HG03095 (cell line): ENCODE measurements at regions not wholly inside any gene's neighbourhood (a gene's known extent, or its start where the extent isn't known, plus 50 kb on each side); places are given as distances from the start of the nearest gene placed in this dataset.
"Not testable (repeated sequence)": the region's sequence is repeated elsewhere in the genome, so short reads cannot be mapped to it uniquely, and the experiment has no call there.

Source experiments
- ATAC-seq: cut with Tn5 transposase; IDR thresholded peaks from one replicate; pipeline ENCODE4 v1.9.1; 2021; ENCODE audit warnings: moderate library complexity; ENCODE audit not compliant: unreplicated experiment

- no peak for ATAC-seq
Observed at GRCh38 chr6:144602523-144603180, 317.5 kb downstream of the UTRN start.

DNA sequence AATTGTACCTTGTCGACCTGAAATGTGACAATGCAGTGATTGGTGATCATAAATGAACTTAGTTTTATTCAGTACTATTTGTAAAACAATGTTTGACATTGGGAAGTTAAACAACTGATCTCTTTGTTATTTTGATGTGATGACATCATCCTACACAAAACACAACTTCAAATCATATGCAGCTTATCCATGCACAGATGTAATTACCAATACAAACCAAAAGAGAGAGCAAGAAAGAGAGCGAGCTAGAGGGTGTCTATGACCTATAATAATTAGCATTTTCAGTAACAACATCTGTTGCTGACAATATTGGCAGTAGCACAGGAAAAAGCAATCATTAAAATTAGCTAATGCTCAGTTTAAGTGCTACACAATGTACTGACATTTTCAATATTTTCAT is 320.9 kb downstream of the UTRN start:
- no peak for ATAC-seq

DNA sequence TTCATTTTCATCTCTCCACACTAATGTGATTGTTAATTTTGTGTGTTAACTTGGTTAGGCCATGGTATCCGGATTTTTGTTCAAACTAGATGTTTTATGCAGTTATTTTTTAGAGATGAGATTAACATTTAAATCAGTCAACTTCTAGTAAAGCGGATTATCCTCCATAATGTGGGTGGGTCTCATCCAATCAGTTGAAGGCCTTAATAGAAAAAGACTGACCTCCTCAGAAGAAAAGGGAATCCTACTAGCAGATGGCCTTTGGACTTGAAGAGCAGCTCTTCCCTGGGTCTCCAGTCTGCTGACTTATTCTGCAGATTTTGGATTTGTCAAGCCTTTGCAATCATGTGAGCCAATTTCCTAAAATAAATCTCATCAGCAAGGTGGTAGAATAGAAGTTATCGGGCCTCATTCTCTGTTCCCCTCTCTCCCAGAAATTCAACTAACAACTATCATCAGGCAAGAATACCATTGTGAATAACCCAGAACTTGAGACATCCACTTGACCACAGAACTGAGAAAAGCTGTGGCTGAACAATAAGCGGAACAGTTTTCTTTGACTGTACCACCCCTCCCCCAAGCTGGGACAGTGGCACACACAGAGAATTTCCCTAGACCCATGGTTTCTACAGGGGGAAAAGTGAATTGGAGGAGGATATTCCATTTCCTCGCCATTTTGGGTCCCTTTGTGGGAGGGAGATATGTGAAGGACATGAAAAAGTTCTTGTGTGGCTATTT is 323.0 kb downstream of the UTRN start:
- ATAC-seq: no peak

DNA sequence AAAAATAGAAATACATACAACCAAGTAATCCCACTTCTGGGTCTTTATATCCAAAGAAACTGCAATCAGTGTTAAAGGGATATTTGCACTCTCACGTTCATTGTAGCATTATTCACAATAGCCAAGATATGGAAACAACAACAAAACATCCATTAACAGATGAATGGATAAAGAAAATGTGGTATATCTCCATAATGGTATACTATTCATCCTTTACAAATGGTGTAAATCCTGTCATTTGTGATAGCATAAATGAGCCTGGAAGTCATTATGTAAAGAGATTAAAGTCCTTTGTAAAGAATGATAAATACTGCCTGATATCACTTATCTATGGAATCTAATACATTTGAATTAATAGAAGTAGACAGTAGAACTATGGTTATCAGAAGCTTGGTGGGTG is 327.7 kb downstream of the UTRN start:
- ATAC-seq: no peak

DNA sequence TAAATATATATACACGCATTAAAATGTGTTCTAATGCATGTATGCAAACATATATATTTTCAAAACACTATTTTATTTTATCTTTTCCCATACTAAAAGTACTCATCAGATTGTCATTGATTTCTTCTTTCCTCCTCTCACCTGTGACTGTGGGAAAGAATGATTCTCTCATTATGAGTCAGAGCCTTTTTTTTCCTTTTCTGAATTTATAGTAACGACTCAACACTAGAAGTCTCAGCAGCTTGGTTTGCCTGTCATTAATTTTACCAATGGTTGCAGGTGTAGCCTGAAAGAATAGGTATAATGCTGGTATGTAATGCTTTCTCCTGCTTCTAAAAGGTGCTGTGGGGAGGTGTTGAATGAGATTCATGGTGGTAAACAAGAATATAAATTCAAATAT is 328.7 kb downstream of the UTRN start:
- no peak for ATAC-seq

DNA sequence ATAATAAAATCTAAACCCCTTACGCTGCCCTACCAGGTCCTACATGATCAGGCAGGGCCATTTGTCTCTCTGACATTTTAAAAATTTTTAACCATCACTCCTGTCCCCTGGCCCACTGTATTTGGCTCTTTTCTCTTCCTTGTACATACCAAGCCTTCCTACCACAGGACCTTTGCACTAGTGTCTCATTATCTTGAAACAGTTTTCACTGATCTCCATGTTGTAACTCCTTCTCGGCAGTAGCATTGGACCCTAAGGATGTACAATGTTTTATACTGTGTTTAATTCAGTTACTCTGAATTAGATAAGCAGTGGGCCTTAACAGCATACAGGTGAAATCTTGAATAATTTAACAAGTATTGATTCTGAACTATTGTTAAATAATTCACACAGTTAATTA is 330.7 kb downstream of the UTRN start:
- ATAC-seq: no peak

DNA sequence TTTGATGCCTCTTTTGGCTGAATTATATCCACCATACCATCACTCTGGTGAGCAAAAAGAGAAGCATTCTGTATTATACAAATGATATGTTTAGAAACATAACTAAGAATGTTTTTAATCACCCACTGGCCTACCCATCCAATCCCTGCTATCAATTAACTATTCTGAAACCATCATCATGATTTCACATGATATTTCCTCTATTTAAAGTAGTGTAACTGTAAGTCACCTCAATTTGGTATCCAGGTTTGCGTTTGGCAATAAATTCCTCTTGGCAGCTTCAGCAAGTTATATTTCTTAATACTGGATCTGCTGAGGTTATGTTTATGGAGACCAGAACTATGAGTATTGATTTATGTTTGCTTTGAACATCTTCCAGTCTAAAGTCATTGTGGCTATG is 332.1 kb downstream of the UTRN start:
- ATAC-seq: no peak

- ATAC-seq: no peak
Observed at GRCh38 chr6:144617708-144618107, 332.6 kb downstream of the UTRN start.

- no peak for ATAC-seq
Observed at GRCh38 chr6:144619966-144620365, 334.8 kb downstream of the UTRN start.

DNA sequence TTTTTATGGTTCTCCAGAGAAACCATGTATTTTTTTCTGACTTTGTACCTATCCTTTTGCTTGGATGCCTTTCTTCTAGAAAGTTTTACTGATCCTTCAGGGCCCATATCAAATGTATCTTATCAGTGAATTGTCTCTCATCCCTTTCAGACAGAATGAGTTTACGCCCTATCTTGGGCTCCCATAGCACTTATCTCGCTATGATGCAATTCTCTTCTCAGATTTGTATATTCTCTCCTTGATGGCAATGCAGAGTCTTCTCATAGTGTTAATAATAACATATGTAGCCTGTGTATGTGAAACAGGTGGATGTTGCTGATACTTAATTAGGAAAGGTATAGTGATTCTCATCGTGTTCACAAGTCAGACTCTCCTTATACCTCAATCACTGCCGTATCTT is 336.2 kb downstream of the UTRN start:
- no peak for ATAC-seq

DNA sequence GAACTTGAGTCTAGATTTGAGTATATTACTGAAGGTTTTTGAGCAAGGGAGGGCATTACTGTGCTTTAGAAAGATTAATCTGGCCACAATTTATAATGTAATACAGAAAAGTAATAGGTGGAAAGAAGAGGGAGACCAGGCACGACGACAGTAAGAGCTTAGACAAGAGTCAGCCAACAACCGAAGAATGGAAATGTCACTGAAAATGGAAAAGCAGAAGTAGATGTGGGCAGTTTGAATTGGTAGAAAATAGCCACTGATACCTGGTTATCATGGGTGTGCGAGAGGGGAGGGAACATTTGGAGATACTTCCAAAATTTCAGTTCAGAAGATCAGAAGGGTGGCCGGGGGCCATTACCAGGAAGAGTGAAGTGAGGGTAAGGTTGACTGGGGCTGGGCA is 339.1 kb downstream of the UTRN start:
- ATAC-seq: no peak

DNA sequence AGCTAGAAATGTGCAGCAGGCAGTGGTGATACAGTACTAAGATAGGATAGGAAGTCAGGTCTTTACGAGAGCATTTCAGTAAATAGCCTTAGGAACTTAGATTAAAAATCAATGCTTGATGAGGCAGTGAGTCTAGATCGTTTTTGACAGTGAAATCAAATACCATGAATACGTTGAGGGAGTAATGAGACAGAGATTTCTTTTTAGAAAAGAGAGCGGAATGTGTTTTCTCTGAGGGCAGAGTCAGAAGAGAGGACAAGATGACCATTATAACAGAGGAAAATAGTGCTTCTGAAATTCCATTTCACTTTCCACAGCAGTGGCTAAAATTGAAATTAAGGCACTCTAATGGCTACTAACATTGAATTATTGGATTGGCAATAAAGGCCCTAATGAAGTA is 339.6 kb downstream of the UTRN start:
- no peak for ATAC-seq

DNA sequence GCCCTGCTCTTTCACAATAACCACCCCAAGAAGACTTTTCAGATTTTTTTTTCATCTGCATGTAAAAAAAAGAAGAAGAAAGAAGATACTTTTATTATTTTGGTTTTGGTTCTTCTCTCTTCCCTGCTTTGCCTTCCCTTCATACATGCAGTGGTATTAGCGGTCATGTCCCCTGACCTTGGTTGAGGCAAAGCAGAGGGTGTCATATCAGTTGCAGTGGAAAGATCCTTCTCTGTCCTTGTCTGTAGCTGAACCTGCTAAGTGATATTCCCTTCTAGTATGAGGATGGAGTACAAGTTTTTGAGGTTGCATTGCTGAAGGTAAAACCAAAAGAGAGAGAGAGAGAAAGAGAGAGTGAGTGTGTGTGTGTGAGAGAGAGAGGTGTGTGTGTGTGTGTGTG is 345.7 kb downstream of the UTRN start:
- no peak for ATAC-seq

GRCh38 chr6:144632266-144632665 is 347.1 kb downstream of the UTRN start:
- ATAC-seq: no peak

- no peak for ATAC-seq
Observed at GRCh38 chr6:144633886-144634285, 348.8 kb downstream of the UTRN start.

- no peak for ATAC-seq
Observed at GRCh38 chr6:144634371-144634770, 349.2 kb downstream of the UTRN start.

GRCh38 chr6:144635051-144635450 is 349.9 kb downstream of the UTRN start:
- no peak for ATAC-seq

DNA sequence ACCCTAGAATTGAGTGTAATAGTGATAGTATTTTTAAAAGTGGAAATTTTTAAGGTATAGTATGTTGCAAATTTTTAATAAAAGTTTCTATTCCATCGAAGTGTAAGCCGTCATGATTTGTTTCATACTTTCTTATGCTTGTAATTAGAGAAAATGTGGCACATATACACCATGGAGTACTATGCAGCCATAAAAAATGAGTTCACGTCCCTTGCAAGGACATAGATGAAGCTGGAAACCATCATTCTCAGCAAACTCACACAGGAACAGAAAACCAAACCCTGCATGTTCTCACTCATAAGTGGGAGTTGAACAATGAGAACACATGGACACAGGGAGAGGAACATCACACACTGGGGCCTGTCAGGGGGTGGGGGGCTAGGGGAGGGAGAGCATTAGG is 350.9 kb downstream of the UTRN start:
- ATAC-seq: not testable (repeated sequence)

- ATAC-seq: no peak
Observed at GRCh38 chr6:144637541-144637940, 352.4 kb downstream of the UTRN start.

GRCh38 chr6:144639654-144640053 is 354.5 kb downstream of the UTRN start:
- no peak for ATAC-seq

DNA sequence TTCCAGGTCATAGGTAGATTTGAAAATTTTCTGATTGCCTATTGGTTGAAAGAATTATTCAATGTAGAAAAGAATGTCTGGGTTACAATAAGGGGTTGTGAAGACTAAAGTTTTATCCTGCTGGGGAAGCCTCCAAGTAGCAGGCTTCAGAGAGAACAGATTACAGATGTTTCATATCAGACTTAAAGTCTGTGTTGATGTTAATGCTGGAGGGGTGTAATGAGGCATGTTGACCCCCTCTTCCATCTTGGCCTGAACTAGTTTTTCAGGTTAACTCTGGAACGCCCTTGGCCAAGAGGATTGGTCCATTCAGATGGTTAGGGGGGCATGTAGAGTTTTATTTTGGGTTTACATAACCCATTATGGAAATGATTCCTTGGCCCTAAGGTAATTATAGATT is 356.2 kb downstream of the UTRN start:
- ATAC-seq: no peak

DNA sequence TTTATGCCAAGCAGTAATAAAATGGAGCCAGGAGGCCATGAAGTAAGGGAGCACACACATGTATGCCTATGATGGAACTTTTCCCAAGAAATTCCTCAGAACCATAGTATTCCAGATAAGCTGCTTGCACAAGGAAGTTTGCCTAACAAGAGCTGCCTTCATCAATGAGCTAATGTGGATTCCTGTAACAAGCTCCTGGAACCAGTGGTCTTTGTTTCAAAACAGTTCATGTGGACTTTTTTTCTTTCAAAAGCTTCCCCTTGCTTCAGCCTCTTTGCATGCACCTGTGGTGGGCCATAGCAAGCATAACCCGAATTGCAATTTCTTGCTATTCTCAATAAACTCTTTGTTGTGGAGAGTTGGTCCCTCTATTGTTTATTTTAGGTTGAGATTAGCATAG is 359.6 kb downstream of the UTRN start:
- ATAC-seq: no peak
